Subcutaneous abdominal adipose tissue (tissue), 5 donors: ENCODE measurements at regions not wholly inside any gene's neighbourhood (a gene's known extent, or its start where the extent isn't known, plus 50 kb on each side); places are given as distances from the start of the nearest gene placed in this dataset.

Experiments
- H3K27ac ChIP-seq: one replicate; pipeline ENCODE4 v1.7.0; 2013; ENCODE audit warnings: low read depth, mild to moderate bottlenecking, inconsistent platforms, low read length, moderate library complexity
- H3K27me3 ChIP-seq, 5 donors: one replicate each; pipeline ENCODE4 v1.7.0; 2013; ENCODE audit warnings: low read length in 5 of 5, inconsistent platforms in 1 of 5; ENCODE audit not compliant: control insufficient read depth in 5 of 5, insufficient read depth in 4 of 5
- H3K36me3 ChIP-seq, 5 donors: one replicate each; pipeline ENCODE4 v1.7.0; 2013; ENCODE audit warnings: low read length in 5 of 5; ENCODE audit not compliant: control insufficient read depth in 5 of 5, insufficient read depth in 5 of 5
- H3K4me1 ChIP-seq, 5 donors: one replicate each; pipeline ENCODE4 v1.7.0; 2013; ENCODE audit warnings: low read length in 5 of 5, mild to moderate bottlenecking in 3 of 5, moderate library complexity in 1 of 5; ENCODE audit not compliant: control insufficient read depth in 5 of 5, insufficient read depth in 5 of 5
- H3K4me3 ChIP-seq, 5 donors: one replicate each; pipeline ENCODE4 v1.7.0; 2013; ENCODE audit warnings: low read length in 5 of 5, low read depth in 1 of 5
- H3K9ac ChIP-seq, 5 donors: one replicate each; pipeline ENCODE4 v1.7.0; 2013; ENCODE audit warnings: low read length in 5 of 5, mild to moderate bottlenecking in 4 of 5, moderate library complexity in 3 of 5
- H3K9me3 ChIP-seq, 5 donors: one replicate each; pipeline ENCODE4 v1.7.0; 2013; ENCODE audit warnings: low read length in 5 of 5; ENCODE audit not compliant: control insufficient read depth in 5 of 5
- donor health status: healthy.
- donor health status: healthy.
- donor health status: healthy.
- donor health status: healthy.
- donor health status: healthy.

- no peaks in the 10 kb centered on the region for H3K27me3 ChIP-seq
- H3K36me3 ChIP-seq: no peaks in the 10 kb centered on the region
- no peaks in the 10 kb centered on the region for H3K9me3 ChIP-seq
- H3K9ac ChIP-seq: peak overlapping the region in 4 of 5 donors; percentile 45 to 78 (median 66)
- peak overlapping the region; percentile 30 to 63 (median 49) for H3K4me3 ChIP-seq
- H3K4me1 ChIP-seq: peaks cover 16 to 67% (median 57%) of the 10 kb centered on the region in 5 donors
- peak overlapping the region; percentile 94 for H3K27ac ChIP-seq
Measured at GRCh38 chr1:234969581-234970400, 158.8 kb downstream of the TOMM20 start.

- H3K9me3 ChIP-seq: no peaks in the 10 kb centered on the region
- peaks cover 21 to 71% (median 60%) of the 10 kb centered on the region in 5 donors for H3K4me1 ChIP-seq
- H3K4me3 ChIP-seq: no peak overlapping the region
- no peaks in the 10 kb centered on the region for H3K27me3 ChIP-seq
- no peaks in the 10 kb centered on the region for H3K36me3 ChIP-seq
- H3K9ac ChIP-seq: peak overlapping the region in 1 of 5 donors; percentile 63
- peak overlapping the region; percentile 94 for H3K27ac ChIP-seq
Measured at GRCh38 chr1:234969011-234969441, 159.6 kb downstream of the TOMM20 start.

GRCh38 chr1:234968451-234968850 is 160.2 kb downstream of the TOMM20 start:
- no peak overlapping the region for H3K9ac ChIP-seq
- H3K4me1 ChIP-seq: peaks cover 23 to 72% (median 66%) of the 10 kb centered on the region in 5 donors
- H3K9me3 ChIP-seq: no peaks in the 10 kb centered on the region
- no peaks in the 10 kb centered on the region for H3K27me3 ChIP-seq
- H3K27ac ChIP-seq: peak overlapping the region; percentile 94
- H3K4me3 ChIP-seq: no peak overlapping the region
- H3K36me3 ChIP-seq: no peaks in the 10 kb centered on the region

GRCh38 chr1:234967121-234967520 is 161.5 kb downstream of the TOMM20 start:
- Histone ChIP-seq H3K4me1 (peaks cover 27 to 71% (median 66%) of the 10 kb centered on the region in 5 donors), H3K9me3 (no peaks in the 10 kb centered on the region), H3K36me3 (no peaks in the 10 kb centered on the region), H3K27me3 (no peaks in the 10 kb centered on the region), H3K27ac (no peak overlapping the region), H3K4me3 (no peak overlapping the region), H3K9ac (no peak overlapping the region)

- H3K27ac ChIP-seq: peak overlapping the region; percentile 87
- no peak overlapping the region for H3K9ac ChIP-seq
- H3K27me3 ChIP-seq: no peaks in the 10 kb centered on the region
- no peaks in the 10 kb centered on the region for H3K36me3 ChIP-seq
- peaks cover 20 to 67% (median 62%) of the 10 kb centered on the region in 5 donors for H3K4me1 ChIP-seq
- no peaks in the 10 kb centered on the region for H3K9me3 ChIP-seq
- no peak overlapping the region for H3K4me3 ChIP-seq
Measured at GRCh38 chr1:234965111-234965510, 163.5 kb downstream of the TOMM20 start.

GRCh38 chr1:234963904-234964702 is 164.5 kb downstream of the TOMM20 start:
- H3K36me3 ChIP-seq: no peaks in the 10 kb centered on the region
- peaks cover 20 to 64% (median 59%) of the 10 kb centered on the region in 5 donors for H3K4me1 ChIP-seq
- H3K9ac ChIP-seq: peak overlapping the region in 2 of 5 donors; percentile 21 to 66
- H3K9me3 ChIP-seq: no peaks in the 10 kb centered on the region
- H3K27ac ChIP-seq: peak overlapping the region; percentile 87
- peak overlapping the region in 1 of 5 donors; percentile 3 for H3K4me3 ChIP-seq
- H3K27me3 ChIP-seq: no peaks in the 10 kb centered on the region

GRCh38 chr1:234963180-234963903 is 165.3 kb downstream of the TOMM20 start:
- H3K9ac ChIP-seq: peak overlapping the region in 2 of 5 donors; percentile 21 to 66
- peaks cover 20 to 67% (median 55%) of the 10 kb centered on the region in 5 donors for H3K4me1 ChIP-seq
- peak overlapping the region in 4 of 5 donors; percentile 3 to 33 (median 8) for H3K4me3 ChIP-seq
- H3K36me3 ChIP-seq: no peaks in the 10 kb centered on the region
- H3K9me3 ChIP-seq: no peaks in the 10 kb centered on the region
- H3K27ac ChIP-seq: peak overlapping the region; percentile 87
- H3K27me3 ChIP-seq: no peaks in the 10 kb centered on the region

GRCh38 chr1:234962340-234962989 is 166.2 kb downstream of the TOMM20 start:
- no peaks in the 10 kb centered on the region for H3K36me3 ChIP-seq
- H3K4me1 ChIP-seq: peaks cover 20 to 73% (median 58%) of the 10 kb centered on the region in 5 donors
- no peaks in the 10 kb centered on the region for H3K27me3 ChIP-seq
- H3K27ac ChIP-seq: peak overlapping the region; percentile 87
- H3K9ac ChIP-seq: peak overlapping the region; percentile 4 to 66 (median 22)
- no peaks in the 10 kb centered on the region for H3K9me3 ChIP-seq
- H3K4me3 ChIP-seq: peak overlapping the region in 4 of 5 donors; percentile 3 to 47 (median 10)
